ENCODE measurements at regions not wholly inside any gene's neighbourhood (a gene's known extent, or its start where the extent isn't known, plus 50 kb on each side); places are given as distances from the start of the nearest gene placed in this dataset.

DNA sequence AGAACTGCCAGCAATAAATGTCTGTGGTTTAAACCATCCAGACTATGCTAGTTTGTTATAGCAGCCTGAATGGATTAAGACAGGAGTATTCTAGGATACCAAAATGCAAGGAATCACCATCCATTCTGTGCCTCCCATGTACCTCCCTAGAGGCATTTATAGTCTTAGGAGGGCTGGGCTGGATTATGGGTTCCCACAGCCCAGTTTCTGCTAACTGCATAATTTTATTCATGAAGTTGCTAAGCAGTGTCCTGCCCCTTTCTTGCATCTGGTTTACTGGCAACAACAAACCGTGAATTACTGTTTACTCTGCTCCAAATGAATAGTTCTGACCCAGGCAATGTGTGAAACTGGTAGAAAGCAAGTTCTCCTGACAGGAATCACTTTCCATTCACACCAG is 67.1 kb upstream of the PRKX start:
- no peak for TF ChIP-seq POLR2AphosphoS5 (IDR thresholded peaks at IDR 0.05)
- TF ChIP-seq, protein P1, sequence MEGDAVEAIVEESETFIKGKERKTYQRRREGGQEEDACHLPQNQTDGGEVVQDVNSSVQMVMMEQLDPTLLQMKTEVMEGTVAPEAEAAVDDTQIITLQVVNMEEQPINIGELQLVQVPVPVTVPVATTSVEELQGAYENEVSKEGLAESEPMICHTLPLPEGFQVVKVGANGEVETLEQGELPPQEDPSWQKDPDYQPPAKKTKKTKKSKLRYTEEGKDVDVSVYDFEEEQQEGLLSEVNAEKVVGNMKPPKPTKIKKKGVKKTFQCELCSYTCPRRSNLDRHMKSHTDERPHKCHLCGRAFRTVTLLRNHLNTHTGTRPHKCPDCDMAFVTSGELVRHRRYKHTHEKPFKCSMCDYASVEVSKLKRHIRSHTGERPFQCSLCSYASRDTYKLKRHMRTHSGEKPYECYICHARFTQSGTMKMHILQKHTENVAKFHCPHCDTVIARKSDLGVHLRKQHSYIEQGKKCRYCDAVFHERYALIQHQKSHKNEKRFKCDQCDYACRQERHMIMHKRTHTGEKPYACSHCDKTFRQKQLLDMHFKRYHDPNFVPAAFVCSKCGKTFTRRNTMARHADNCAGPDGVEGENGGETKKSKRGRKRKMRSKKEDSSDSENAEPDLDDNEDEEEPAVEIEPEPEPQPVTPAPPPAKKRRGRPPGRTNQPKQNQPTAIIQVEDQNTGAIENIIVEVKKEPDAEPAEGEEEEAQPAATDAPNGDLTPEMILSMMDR (IDR thresholded peaks at IDR 0.05), result no peak
- TF ChIP-seq EP300 (IDR thresholded peaks at IDR 0.05), result no peak

Measured in sigmoid colon (tissue), 4 donors.